CD4-positive, alpha-beta T cell treated with Interleukin-4 for 1 hour (primary cell): ENCODE measurements at regions not wholly inside any gene's neighbourhood (a gene's known extent, or its start where the extent isn't known, plus 50 kb on each side); places are given as distances from the start of the nearest gene placed in this dataset.
"Not testable (repeated sequence)": the region's sequence is repeated elsewhere in the genome, so short reads cannot be mapped to it uniquely, and the experiment has no call there.

Experiments
- DNase-seq, 2 donors: peaks; one replicate each; pipeline ENCODE4 v3.0.0-alpha.2; 2020 to 2022

DNA sequence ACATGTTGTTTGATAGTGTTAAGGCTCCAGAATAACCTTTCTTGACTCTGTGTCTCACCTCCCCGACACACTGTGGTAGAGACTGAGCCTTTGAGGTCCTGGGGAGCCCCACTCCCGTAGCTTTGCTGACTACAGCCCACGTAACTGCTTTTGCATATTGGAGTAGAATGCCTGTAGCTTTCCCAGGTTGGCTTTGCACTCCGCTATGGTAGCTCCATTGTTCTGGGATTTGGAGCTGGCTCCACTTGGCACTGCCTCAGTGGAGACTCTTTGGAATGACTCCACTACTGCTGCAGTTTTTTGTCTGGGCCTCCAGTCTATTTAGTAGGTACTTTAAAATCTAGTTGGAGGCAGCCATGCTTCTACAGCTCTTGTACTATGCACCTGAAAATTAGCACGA, 56.2 kb upstream of the ANXA1 start:
- DNase-seq = no peak

DNA sequence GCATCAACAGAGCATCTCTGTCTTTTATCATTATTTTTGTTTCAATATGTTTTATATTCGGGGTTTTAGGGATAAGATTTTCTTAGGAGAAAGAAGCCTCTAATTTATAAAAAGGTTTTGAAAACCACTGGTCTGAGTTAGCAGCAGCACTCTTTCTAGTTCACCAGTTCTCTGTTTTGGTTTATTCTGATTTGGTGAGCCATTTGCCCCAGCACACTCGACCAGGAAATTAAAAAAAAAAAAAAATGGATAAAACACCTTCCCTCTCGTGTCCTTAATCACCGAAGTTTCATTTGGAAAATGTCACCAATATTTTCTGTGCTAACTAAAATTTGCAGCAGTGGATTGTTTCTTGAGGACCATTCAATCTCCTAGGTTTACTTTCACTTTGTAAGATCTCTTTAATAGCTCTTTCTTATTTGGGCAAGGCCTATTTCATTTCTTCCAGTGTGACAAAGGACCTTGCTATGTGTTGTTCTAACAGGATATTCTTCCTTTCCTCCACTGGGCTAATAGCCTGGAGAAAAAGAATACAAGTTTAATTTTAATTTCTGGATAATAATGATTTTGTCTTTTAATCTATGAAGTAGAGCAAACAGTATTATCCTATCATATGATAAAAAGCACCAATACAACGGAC, 57.8 kb upstream of the ANXA1 start:
- DNase-seq = no peak

DNA sequence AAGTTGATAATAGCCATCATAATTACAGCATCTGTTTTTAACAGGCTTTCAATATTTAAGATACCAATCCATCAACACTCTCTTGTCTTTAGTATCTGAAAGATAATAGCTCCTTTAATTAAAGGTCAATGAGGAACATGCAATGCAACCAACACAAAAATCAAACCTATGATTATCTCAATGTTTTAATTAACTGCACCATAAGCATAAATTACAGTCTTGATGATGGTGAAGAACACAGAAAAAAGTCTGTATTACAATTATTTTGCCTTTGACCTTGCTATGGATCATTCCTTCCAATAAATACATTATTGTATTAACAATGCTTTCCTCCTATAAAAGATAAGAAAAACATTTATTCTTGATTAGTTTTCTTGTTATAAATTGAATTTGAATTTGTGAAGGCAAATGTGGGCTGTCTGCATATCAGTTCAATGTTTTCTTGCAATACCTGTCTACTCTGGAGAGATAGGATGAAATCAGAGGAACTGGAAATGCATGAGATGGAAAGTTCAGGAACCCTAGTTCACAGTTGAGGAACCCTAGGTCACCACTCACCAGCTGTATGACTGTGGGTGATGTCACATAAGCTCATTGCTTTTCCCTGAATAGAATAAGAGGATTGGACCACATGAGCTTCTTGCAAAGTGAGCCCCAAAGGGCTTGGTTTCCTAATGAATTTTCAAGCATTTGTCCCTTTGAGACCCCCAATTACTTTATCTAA, 58.5 kb upstream of the ANXA1 start:
- no peak for DNase-seq

DNA sequence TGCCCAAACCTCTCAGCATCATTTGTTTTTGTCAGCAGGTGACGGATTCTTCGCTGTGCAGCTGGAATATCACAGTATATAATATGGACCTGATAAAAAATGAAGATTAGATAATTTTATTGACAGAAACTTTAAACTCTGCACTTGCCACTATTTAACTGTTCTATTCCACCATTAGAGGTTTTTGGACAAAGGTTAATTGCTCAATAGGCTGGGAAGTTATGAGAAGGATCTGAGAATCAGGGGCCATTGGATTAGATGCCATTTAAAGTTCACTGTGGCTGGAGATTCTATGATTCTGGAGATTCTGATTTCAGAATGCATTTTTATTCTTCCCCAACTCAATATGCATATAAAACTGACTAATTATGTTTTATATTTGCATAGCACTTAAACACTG, 59.8 kb upstream of the ANXA1 start:
- no peak for DNase-seq

DNA sequence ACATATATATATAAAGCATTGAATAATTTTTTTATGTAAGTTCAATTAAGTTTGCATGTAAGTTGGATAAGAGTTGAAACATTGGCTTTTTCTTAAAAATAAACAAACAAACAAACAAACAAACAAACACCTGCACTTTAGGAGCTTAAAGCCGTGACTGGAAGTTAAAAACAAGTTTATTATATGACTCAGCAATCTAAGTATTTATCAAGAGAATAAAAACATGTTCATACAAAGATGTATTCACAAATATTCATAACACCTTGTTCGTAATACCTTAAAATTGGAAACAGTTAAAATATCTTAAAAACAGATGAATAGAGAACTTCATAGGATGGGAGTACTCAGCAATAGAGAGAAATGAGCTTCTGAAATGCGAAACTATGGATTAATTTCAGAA, 61.5 kb upstream of the ANXA1 start:
- DNase-seq = no peak

DNA sequence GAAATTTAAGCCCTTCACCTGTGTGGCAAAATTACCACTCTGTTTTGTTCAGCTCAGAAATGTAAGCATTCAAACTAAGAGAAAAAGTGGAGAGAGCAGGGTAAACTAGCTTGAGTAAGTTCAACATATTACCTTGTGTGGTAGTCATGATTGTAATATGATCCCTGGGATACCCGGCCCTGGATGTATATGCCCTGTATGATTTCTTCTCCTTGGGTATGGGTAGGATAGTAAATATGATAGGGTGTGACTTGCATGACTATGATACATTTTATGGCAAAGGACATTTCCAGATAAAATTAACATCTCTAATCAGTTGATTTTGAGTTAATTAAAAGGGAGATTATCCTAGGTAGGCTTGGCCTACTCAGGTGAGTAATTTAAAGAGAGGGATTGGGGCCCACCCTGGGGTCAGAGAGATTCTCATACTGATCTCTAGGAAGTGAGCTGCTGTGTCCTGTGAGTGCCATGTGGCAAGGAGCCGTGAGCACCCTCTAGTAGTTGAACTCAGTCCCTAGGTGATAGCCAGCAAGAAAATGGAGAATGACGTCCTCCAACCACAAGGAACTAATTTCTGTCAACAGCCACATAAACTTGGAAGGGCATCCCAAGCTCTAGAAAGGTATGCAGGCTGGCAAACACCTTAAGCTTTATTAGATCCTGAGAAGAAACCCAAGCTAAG, 62.2 kb upstream of the ANXA1 start:
- DNase-seq = no peak

DNA sequence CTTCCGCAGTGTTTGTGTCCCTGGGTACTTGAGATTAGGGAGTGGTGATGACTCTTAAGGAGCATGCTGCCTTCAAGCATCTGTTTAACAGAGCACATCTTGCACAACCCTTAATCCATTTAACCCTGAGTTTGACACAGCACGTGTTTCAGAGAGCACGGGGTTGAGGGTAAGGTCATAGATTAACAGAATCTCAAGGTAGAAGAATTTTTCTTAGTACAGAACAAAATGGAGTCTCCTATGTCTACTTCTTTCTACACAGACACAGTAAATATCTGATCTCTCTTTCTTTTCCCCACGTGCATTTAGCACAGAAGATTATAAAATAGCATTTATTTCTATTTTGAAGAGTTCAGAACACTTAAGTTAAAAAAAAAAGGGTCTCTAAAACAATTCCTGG, 63.8 kb upstream of the ANXA1 start:
- DNase-seq = not testable (repeated sequence)

DNA sequence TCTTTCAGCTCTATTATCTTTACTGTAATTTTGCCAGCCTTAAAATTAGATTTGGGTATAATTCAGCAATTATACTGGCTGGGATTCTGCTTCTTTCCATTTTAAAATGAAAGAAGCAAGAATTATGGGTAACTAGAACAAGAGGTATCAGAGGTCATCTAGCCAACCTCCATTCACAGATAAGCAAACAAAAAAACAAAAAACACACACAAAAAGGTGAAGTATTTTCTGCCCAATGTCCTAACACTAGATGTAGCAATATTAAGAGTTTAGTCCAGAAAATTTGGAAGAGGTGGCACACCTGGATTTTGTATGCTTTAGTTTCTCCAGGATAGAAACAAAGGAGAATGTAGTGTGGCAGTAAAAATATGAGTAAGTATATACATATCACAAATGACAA, 68.1 kb upstream of the ANXA1 start:
- DNase-seq = no peak

DNA sequence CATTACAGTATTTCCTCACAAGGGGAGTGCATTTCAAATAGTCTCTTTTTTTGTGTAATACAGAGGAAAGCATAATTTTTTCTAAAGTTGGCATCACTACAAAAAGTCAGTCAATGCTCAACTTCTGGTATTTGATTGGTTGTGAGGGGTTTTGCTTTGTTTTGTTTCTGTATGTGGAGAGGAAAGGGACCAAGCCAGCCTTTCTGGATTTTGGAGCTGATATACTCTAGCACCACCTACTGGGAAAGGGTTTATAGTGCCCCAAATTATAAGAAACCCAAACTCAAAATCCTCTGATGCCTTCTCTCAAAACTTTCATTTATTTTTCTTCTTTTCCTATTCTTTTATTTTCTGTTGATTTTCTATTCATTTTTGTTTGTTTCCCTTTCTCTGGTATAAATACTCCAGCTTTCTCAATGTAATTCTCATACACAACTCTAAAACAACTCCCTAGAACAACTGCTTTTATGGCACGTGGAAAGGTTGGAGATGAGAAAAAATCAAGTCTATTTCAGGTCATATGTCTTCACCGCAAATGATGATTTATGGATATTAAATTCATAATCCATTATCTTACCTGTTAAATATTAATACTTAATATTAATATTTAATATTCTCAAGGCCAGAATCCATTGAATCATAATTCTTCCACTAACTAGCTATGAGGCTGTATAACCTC, 69.5 kb upstream of the ANXA1 start:
- peak in 1 of 2 donors; percentile 24 for DNase-seq

DNA sequence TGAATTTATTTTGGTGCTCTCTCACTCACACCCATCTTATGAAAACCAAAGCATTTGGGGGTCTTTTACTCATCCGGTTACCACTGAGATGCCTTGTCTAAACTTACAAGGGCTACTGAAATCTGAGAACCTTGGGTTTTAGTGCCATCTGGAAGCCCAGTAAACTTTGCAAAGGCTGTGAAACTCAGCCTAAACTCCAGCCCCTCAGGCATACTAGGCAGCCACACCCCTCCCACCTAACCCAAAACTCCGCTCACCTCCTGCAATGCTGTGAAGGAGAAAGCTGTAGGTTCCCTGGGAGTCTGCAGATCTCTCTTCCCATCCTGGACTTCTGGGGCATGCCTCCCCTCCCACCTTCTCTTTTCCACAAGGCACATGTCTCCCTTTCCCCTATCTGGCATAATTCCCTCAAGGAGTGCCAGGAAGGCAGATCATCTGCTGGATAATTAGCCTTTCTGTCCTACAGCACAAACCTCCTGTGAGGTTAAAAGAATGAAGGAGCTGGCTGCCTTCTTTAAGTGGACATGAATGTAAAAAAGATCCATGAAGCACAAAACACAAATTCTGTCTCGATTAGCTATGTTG, 71.5 kb upstream of the ANXA1 start:
- no peak for DNase-seq

DNA sequence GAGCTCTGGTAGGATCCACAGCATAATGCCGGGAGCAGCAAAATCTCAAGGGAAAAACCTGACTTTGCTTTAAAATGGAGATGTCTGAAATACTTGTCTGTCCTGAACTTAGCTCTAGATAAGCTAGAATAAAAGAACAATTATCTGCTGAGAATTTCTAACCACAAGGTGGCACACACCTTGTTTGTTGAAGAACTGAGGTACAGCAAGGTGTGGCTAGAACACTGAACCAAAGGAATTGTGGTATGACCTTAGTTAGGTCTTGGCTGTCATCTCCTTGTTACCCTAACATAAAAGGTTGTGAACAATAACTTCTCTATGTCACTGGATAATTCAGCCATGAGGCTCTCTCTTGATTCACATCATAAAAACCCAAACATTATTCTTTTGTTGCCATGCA, 72.3 kb upstream of the ANXA1 start:
- peak in 1 of 2 donors; percentile 11 for DNase-seq

DNA sequence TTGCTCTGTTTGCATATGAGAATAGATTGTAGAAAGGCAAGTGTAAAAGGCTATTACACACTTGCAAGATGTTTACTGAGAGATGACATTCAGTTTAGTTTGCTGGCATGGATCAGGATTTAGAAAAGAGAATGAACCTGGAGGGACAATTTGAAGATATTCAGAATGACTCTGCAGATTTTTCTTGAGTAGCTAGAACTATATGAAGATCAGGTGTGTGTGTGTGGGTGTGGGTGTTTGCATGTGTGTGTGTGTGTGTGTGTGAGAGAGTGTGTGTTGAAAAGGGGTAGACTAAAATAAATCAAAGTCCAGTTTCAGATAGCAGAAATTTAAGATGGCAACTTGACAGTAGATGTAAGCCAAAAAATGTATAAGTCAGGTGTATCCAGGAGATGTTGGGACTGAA, 74.0 kb upstream of the ANXA1 start:
- DNase-seq = no peak

DNA sequence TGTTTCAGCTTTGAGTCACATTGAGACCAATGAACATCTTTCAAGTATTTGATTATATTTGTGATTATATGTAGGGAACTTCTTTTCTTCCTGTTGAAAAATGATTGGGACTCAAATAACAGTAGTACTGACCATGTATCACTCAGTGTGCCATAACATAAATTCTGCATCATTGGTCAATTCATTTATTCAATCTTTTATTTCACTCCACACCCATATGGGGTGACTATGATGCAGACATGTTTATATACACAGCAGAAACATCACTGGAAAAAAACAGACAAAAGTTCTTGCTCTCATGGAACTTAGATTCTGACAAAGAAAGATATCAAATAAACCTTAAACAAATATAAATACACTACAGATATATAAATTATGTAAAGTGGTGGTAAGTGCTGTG, 74.7 kb upstream of the ANXA1 start:
- DNase-seq = no peak

DNA sequence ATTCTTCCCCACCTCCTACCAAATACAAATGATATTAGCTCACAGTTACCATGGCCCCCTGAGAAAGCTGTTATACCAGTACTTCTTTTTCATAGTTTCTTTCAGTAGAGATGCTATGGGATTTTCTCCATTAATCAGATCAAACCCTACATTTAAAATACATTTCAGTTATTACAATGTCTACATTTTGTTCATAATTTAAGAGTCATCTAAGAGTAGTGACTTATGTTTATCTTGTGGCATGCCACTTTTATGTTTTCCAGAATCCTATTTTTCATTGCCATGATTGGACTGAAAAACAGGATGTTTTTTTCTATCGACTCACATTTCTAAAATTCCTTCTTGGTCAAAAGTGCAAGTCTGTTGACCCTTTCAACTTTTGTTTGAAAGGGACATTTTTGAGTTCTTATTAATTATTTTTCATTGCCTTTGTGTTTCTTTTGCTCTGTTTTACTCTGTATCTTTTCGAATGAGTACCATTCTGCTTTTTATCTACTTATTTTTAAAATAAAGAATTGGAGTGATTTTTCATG, 77.4 kb upstream of the ANXA1 start:
- no peak for DNase-seq

DNA sequence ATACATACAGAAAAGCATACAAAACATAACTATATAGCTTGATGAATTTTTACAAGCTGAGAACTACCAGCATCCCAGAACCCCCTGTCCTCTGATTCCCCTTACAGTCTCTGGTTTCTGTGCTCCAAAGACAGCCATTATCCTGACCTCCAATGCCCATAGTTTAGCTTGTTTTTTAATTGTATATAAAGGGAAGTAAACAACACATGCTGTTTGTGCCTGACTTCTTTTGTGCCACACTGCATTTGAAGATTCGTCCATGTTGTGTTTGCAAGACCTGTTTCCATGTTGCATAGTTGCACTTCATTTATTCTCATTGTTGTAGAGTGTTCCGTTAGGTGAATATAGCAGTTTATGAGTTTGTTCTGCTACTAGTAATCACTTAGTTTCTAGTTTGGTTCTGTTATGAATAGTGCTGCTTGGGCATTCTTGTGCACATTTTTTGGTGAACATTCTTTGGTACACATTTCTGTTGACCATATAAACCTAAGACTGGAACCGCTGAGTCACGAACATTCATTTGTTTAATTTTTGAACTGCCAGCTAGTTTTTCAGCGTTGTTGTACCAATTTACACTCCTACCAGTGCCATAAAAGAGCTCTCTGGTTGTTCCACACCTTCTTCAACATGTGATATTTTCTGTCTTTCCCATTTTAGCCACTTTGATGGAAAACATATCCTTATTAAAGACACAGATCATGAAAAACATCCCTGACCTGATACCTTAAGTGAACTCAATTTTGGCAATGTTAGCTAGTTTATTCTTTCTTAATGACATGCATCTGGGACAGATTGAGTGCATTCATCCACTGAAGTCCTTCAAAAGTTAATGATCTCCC, 78.1 kb upstream of the ANXA1 start:
- no peak for DNase-seq

DNA sequence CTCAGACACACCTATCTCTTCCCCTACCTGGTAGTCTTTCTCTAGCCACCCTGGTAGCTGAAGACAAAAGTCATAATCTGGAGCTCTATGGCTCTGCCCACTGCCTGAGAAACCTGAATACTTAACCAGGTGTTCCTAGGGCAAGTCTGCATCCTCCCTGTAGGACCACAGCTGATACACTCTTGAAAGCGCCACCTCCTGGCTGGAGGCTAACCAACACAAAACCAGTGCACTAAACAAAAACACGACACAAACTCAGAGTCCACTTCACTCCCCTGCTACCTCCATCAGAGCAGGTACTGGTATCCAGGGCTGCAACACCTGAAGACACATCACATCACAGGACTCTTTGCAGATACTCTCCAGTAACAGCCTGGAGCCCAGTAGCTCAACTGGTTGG, 84.6 kb upstream of the ANXA1 start:
- DNase-seq = no peak

DNA sequence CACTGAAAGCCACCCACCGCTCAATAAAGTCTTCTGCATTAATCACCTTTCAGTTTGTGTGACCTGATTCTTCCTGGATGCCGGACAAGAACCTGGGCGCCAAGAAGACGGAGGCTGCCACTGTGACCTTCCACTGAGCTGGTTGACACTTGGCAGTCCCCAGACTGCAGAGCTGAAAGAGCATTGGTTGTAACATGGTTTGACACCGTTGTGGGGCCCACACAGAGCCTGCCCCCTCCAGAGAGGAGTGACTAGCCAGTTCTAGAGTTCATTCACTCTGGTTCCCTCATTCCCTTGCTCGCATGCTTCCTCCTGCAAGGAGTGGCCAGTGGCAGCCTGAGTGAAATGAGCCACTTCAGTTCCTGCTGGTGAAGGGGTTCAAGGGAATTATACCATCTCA, 86.2 kb upstream of the ANXA1 start:
- no peak for DNase-seq

DNA sequence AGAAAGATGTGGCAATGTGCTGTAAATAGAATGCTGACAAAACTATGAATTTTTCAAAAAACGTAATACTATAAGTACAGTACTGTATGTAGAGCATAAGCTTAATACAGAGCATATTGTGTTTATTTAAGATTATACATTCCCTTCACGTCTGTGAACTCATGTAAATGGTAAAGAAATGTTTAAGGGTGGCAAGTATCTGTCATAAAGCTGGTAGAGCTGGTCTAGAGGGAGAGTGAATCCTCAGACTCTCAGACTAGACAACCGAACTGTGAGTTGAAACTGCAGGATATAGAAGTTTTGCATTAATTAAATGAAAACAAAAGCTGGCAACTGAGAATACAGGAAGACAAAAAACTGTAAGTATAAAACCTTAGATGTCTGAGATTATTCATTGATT, 87.3 kb upstream of the ANXA1 start:
- DNase-seq = no peak

DNA sequence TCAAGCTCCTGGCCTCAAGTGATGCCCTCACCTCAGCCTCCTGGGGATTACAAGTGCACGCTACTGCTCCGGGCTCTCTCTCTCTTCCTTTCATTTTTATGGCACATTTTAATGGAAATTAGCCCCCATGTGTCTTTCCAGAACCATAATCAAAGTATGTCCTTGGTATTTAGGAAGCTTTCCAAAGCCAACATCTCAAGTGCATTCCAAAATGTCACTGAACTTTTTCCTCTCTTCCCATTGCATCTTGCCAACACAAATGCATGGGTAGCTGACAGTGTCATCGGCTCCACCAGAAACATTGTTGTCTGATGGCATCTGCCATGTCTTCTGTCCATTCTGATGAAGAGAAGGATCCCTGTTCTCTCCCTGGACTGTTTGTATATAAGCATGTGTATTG, 90.5 kb upstream of the ANXA1 start:
- DNase-seq = no peak

DNA sequence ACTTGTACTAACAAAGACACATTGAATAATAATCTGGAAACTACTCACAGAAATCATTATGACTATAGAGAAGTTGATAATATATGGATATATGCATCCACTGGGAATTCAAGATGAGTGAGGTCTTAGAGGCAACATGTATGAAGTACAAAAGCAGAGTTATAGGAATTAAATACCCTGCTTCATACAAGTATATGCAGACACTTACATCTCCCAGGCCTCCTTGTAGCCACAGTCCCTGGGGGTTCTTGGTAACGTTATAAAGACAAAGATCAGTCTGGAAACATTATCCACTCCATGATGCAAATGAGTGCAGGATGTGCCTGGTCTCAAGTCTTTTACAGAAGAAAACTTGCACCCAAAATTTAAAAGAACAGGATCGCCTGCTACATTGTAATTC, 92.4 kb upstream of the ANXA1 start:
- no peak for DNase-seq

DNA sequence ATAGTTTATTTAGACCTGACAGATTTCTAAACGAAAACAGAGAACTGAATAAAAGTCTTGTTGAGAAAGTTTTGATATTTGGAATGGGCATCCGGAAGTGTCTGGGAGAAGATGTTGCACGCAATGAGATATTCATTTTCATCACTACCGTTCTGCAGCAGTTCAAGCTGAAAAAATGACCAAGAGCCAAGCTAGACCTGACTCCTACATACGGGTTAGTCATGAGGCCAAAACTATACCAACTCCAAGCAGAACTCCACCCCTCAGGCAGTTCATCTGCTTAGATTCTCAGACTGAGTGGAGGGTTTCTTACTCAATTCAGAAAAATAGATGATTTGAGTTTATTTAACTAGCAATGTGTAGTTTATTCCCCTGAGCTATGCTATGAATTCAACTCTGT, 95.4 kb upstream of the ANXA1 start:
- no peak for DNase-seq

DNA sequence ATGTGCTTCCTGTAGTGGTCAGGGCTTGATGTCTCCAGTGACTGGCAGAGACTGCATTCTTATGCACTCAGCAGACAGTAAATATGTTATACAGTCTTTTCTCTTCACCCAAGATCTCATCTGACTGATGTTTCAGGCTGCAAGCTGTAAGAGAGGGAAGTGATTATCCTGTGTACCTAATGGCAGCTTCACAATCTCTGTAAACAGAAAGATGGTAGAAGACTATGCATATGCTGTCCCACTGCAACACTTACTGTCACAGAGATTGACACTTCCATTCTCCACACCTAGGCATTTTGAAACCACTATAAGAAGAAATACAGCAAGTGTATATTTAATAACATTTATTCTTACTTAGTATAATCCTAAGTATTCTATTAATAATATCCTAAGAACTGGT, 97.6 kb upstream of the ANXA1 start:
- no peak for DNase-seq
